IMR-90 (cell line): ENCODE measurements at regions not wholly inside any gene's neighbourhood (a gene's known extent, or its start where the extent isn't known, plus 50 kb on each side); places are given as distances from the start of the nearest gene placed in this dataset.

Source experiments
- ATAC-seq: fragments of 200-7000 bp; cut with Tn5 transposase; 2 replicates; pipeline ENCODE4 v1.9.1; 2020; ENCODE audit warnings: low read depth, mild to moderate bottlenecking, moderate library complexity
- BruUV-seq: library from RNA; stranded (reverse); fragments of 400-500 nt; replicated peaks from 2 replicates; lab custom pipeline; 2021; lab: Mats Ljungman, UMichigan
- CTCF ChIA-PET: fragments of 300-600 bp; formaldehyde crosslinking; extraction: SDS; loops from one replicate; lab custom pipeline; 2021; ENCODE audit warnings: antibody characterized with exemption; lab: Yijun Ruan, JAX
- POLR2A ChIA-PET: fragments of 300-600 bp; sonication (Branson Sonifier 250); formaldehyde crosslinking; loops from one replicate; lab custom pipeline; 2022; ENCODE audit warnings: antibody characterized with exemption; ENCODE audit not compliant: unreplicated experiment; lab: Charles Lee
- DNase-seq: peaks from one replicate; pipeline ENCODE4 v3.0.0; 2013
- H2AFZ ChIP-seq: replicated peaks from 2 replicates; pipeline ENCODE3; 2013; ENCODE audit warnings: low read length, mild to moderate bottlenecking; ENCODE audit not compliant: poor library complexity
- H2AK5ac ChIP-seq: 2 replicates; pipeline ENCODE4 v1.6.1; 2013; ENCODE audit warnings: low read depth, low read length, inconsistent platforms
- H2AK9ac ChIP-seq: replicated peaks from 2 replicates; pipeline ENCODE3; 2013; ENCODE audit warnings: mild to moderate bottlenecking, low read depth, low read length, moderate library complexity; ENCODE audit not compliant: poor library complexity
- H2BK120ac ChIP-seq: 2 replicates; pipeline ENCODE4 v1.6.1; 2013; ENCODE audit warnings: low read depth, low read length, inconsistent platforms
- H2BK15ac ChIP-seq: 3 replicates; pipeline ENCODE4 v1.6.1; 2013; ENCODE audit warnings: low read depth, low read length, inconsistent platforms
- H2BK20ac ChIP-seq: 2 replicates; pipeline ENCODE4 v1.6.1; 2013; ENCODE audit warnings: low read depth, mild to moderate bottlenecking, inconsistent platforms, low read length, moderate library complexity
- H2BK5ac ChIP-seq: 2 replicates; pipeline ENCODE4 v1.6.1; 2013; ENCODE audit warnings: mild to moderate bottlenecking, low read depth, low read length, inconsistent platforms; ENCODE audit not compliant: poor library complexity, severe bottlenecking
- H3K14ac ChIP-seq: replicated peaks from 2 replicates; pipeline ENCODE4 v1.6.1; 2013; ENCODE audit warnings: low read depth, low read length, inconsistent platforms
- H3K18ac ChIP-seq: 2 replicates; pipeline ENCODE4 v1.6.1; 2013; ENCODE audit warnings: low read depth, low read length, control low read depth
- H3K23ac ChIP-seq: 2 replicates; pipeline ENCODE4 v1.6.1; 2013; ENCODE audit warnings: low read depth, low read length, inconsistent platforms
- H3K27ac ChIP-seq: 2 replicates; pipeline ENCODE4 v1.5.1; 2013; ENCODE audit warnings: mild to moderate bottlenecking, control low read depth, low read length; ENCODE audit not compliant: insufficient read depth
- H3K27me3 ChIP-seq: 2 replicates; pipeline ENCODE4 v1.6.1; 2013; ENCODE audit warnings: low read length; ENCODE audit not compliant: control insufficient read depth, insufficient read depth
- H3K36me3 ChIP-seq: 2 replicates; pipeline ENCODE4 v1.6.1; 2013; ENCODE audit warnings: low read length, mixed read lengths; ENCODE audit not compliant: control insufficient read depth, insufficient read depth
- H3K4ac ChIP-seq: 2 replicates; pipeline ENCODE4 v1.6.1; 2013; ENCODE audit warnings: low read depth, low read length, inconsistent platforms
- H3K4me1 ChIP-seq: 2 replicates; pipeline ENCODE4 v1.6.1; 2013; ENCODE audit warnings: low read length, mixed read lengths; ENCODE audit not compliant: control insufficient read depth, insufficient read depth
- H3K4me2 ChIP-seq: 2 replicates; pipeline ENCODE4 v1.6.1; 2013; ENCODE audit warnings: low read depth, mild to moderate bottlenecking, control low read depth, low read length, moderate library complexity
- H3K4me3 ChIP-seq: 2 replicates; pipeline ENCODE4 v1.5.1; 2013; ENCODE audit warnings: low read depth, mild to moderate bottlenecking, control low read depth, low read length, moderate library complexity; ENCODE audit not compliant: insufficient read depth
- H3K56ac ChIP-seq: 2 replicates; pipeline ENCODE4 v1.6.1; 2013; ENCODE audit warnings: low read length, inconsistent platforms; ENCODE audit not compliant: insufficient read depth; ENCODE audit errors: extremely low read depth
- H3K79me1 ChIP-seq, 2 experiments: 2 replicates each; pipeline ENCODE4 v1.6.1; 2013; ENCODE audit warnings: low read length in 2 of 2, inconsistent platforms in 1 of 2, low read depth in 1 of 2
- H3K9ac ChIP-seq: 2 replicates; pipeline ENCODE4 v1.6.1; 2013; ENCODE audit warnings: low read depth, low read length, control low read depth
- H3K9me1 ChIP-seq: 2 replicates; pipeline ENCODE4 v1.6.1; 2013; ENCODE audit warnings: low read length, inconsistent platforms; ENCODE audit not compliant: insufficient read depth
- H3K9me3 ChIP-seq: 2 replicates; pipeline ENCODE4 v1.6.1; 2013; ENCODE audit warnings: low read length; ENCODE audit not compliant: control insufficient read depth, insufficient read depth
- H4K20me1 ChIP-seq: 2 replicates; pipeline ENCODE4 v1.6.1; 2013; ENCODE audit warnings: low read length, inconsistent platforms; ENCODE audit not compliant: insufficient read depth
- H4K5ac ChIP-seq: 2 replicates; pipeline ENCODE4 v1.6.1; 2013; ENCODE audit warnings: mild to moderate bottlenecking, low read depth, low read length, control low read depth
- H4K8ac ChIP-seq, 2 experiments: 2 replicates each; pipeline ENCODE4 v1.6.1; 2013; ENCODE audit warnings: low read depth in 2 of 2, low read length in 2 of 2, control low read depth in 1 of 2, inconsistent platforms in 1 of 2
- H4K91ac ChIP-seq: 2 replicates; pipeline ENCODE4 v1.6.1; 2013; ENCODE audit warnings: low read depth, low read length, inconsistent platforms; ENCODE audit not compliant: insufficient read depth
- BHLHE40 ChIP-seq: fragments of 150-350 bp; IDR thresholded peaks from 2 replicates; pipeline ENCODE4 v1.6.1; 2016; ENCODE audit warnings: mild to moderate bottlenecking, low read depth, low read length
- CHD1 ChIP-seq: IDR thresholded peaks from 2 replicates; pipeline ENCODE4 v1.6.1; 2012; ENCODE audit warnings: low read depth, low read length, improper control_type of control experiment
- MAZ ChIP-seq: IDR thresholded peaks from 2 replicates; pipeline ENCODE4 v1.6.1; 2012; ENCODE audit warnings: low read depth, mild to moderate bottlenecking, low read length, improper control_type of control experiment, moderate library complexity, borderline replicate concordance
- MXI1 ChIP-seq: IDR thresholded peaks from 2 replicates; pipeline ENCODE4 v1.6.1; 2012; ENCODE audit warnings: low read depth, mild to moderate bottlenecking, low read length, moderate library complexity, borderline replicate concordance
- WGBS, 2 experiments: methylation state at CpG; one replicate each; pipeline versions ENCODE4 v1.1.5 to v1.1.7; 2013; ENCODE audit warnings: missing lambda C conversion rate in 2 of 2; ENCODE audit not compliant: insufficient read length in 1 of 2; ENCODE audit errors: extremely low coverage in 2 of 2; 5-methylcytosine and 5-hydroxymethylcytosine counted together
- dilution Hi-C: fragments of 300-500 bp; cut with HindIII; formaldehyde crosslinking; loops from one replicate; pipeline ENCODE4 v1.14.3; 2018; ENCODE audit warnings: low sequenced_read_pairs; ENCODE audit not compliant: unreplicated experiment
- in situ Hi-C: fragments of 300-500 bp; cut with MboI; formaldehyde crosslinking; loops from 3 replicates; pipeline ENCODE4 v1.14.3; 2019; ENCODE audit warnings: low sequenced_read_pairs, inconsistent platforms, mixed read lengths
- intact Hi-C: fragments of 100-400 bp; cut with micrococcal nuclease; formaldehyde crosslinking; loops from 2 replicates; pipeline ENCODE4 v1.10.0; 2022
- TF ChIP-seq, protein P1 (sequence below): fragments of 150-350 bp; IDR thresholded peaks from 2 replicates; pipeline ENCODE4 v1.6.1; 2016; ENCODE audit warnings: low read depth, mild to moderate bottlenecking, low read length, moderate library complexity, borderline replicate concordance

DNA sequence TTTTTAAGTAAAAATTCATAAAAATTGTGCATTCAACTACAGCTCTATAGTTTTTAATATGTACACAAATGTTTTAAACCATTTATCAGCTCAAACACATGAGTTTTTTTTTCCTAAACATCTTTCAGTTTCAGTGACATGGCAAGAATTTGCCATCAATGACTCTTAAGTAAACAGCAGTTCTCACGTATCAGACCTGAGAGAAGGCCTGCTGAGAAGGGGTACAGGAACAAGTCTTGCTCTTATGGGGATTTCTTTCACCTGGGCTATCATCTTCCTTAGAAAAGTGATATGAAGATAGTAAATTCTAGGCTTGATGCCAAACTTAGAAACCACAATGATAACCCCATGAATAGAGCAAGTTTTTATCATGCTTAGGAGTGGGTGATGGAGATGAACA, 467.8 kb downstream of the ARL4A start:
- H3K4me1 ChIP-seq: no peaks in the 10 kb centered on the region
- no peak overlapping the region for H2BK15ac ChIP-seq
- CTCF ChIA-PET: interaction anchor here (0.6 to 1.0 kb wide), 2 partner anchors 10 to 605 kb away, joined by 3 read pairs; no protein-coding TSS in a partner anchor
- DNase-seq (peak; percentile 10), ATAC-seq (no peak)
- H2AK5ac ChIP-seq: no peak overlapping the region
- no peaks in the 10 kb centered on the region for H3K36me3 ChIP-seq
- no peak overlapping the region for H4K5ac ChIP-seq
- TF ChIP-seq MAZ (no peak), CHD1 (no peak), MXI1 (no peak), BHLHE40 (no peak)
- TF ChIP-seq, protein P1, sequence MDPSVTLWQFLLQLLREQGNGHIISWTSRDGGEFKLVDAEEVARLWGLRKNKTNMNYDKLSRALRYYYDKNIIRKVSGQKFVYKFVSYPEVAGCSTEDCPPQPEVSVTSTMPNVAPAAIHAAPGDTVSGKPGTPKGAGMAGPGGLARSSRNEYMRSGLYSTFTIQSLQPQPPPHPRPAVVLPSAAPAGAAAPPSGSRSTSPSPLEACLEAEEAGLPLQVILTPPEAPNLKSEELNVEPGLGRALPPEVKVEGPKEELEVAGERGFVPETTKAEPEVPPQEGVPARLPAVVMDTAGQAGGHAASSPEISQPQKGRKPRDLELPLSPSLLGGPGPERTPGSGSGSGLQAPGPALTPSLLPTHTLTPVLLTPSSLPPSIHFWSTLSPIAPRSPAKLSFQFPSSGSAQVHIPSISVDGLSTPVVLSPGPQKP: no peak
- dilution Hi-C loops: no loop called here
- WGBS, 2 experiments: no CpG with 5 or more reads among the region's 1 CpG
- no TSS peak for BruUV-seq
- intact Hi-C loops: loop anchor here (5.0 kb wide), 2 partner anchors 762 to 1633 kb away; no protein-coding TSS in a partner anchor
- H3K27me3 ChIP-seq: no peaks in the 10 kb centered on the region; the same call in 1 of the 2 replicates
- no peak overlapping the region for H2AK9ac ChIP-seq
- no peaks in the 10 kb centered on the region for H3K9me1 ChIP-seq
- H4K8ac ChIP-seq: no peak overlapping the region
- H2AFZ ChIP-seq: no peak overlapping the region
- H3K9ac ChIP-seq: no peak overlapping the region
- H3K79me1 ChIP-seq: no peaks in the 10 kb centered on the region
- H2BK20ac ChIP-seq: no peak overlapping the region
- H2BK5ac ChIP-seq: no peak overlapping the region
- no peak overlapping the region for H3K56ac ChIP-seq
- no peaks in the 10 kb centered on the region for H3K9me3 ChIP-seq
- POLR2A ChIA-PET: interaction anchor here (0.7 kb wide), 1 partner anchor 230 kb away, joined by 4 read pairs; no protein-coding TSS in a partner anchor
- H3K4me2 ChIP-seq: no peak overlapping the region
- H3K18ac ChIP-seq: no peak overlapping the region
- no peak overlapping the region for H3K27ac ChIP-seq
- H3K4me3 ChIP-seq: no peak overlapping the region
- H2BK120ac ChIP-seq: no peak overlapping the region
- in situ Hi-C loops: no loop called here
- no peak overlapping the region for H3K4ac ChIP-seq
- no peak overlapping the region for H3K14ac ChIP-seq
- H3K23ac ChIP-seq: no peak overlapping the region
- no peaks in the 10 kb centered on the region for H4K20me1 ChIP-seq
- H4K91ac ChIP-seq: no peak overlapping the region
